ENCODE measurements at regions not wholly inside any gene's neighbourhood (a gene's known extent, or its start where the extent isn't known, plus 50 kb on each side); places are given as distances from the start of the nearest gene placed in this dataset.

DNA sequence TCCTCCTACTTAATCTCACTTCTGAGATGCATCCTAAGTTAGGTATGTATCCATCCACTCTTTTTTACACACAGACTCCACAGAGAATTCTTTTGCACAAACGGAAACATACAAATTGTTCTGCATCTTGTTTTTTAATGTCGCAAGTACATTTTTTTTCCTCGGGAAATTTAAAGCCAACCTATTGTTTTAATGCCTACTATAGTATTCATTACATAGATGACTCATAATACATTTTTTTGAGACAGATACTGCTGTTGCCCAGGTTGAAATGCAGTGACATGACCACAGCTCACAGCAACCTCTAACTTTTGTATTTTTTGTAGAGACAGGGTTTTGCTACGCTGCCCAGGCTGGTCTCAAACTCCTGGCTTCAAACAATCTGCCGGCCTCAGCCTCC is 90.8 kb upstream of the TMEM45B start:
- H3K4me1 ChIP-seq (ENCODE audit: control insufficient read depth, insufficient read depth, low read length): peaks cover 6% of the 10 kb centered on the region
- no peaks in the 10 kb centered on the region for H3K27me3 ChIP-seq (ENCODE audit: control insufficient read depth, insufficient read depth, low read length)
- no peak overlapping the region for H3K9ac ChIP-seq (ENCODE audit: low read length)
- H3K36me3 ChIP-seq (ENCODE audit: control insufficient read depth, insufficient read depth, low read length): no peaks in the 10 kb centered on the region
- no peak overlapping the region for H3K4me3 ChIP-seq (ENCODE audit: low read length)
- no peaks in the 10 kb centered on the region for H3K9me3 ChIP-seq (ENCODE audit: control insufficient read depth, low read length)

DNA sequence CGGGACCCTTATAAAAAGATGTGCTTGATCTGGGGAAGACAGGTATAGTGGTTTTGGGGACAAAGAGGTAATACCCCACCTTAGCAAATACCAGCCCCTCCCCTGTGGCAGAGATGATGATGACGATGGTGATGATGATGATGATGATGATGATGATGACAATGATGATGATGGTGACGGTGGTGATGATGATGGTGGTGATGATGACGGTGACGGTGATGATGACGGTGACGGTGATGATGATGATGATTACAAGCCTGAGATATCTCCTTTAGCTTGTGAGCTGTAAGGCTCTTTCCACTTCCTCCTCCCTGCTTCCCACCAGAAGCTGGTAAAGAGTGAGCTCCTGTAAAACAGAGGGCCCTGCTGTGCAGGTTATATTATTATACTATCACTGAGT is 89.5 kb upstream of the TMEM45B start:
- H3K4me3 ChIP-seq (ENCODE audit: low read length): no peak overlapping the region
- peaks cover 6% of the 10 kb centered on the region for H3K4me1 ChIP-seq (ENCODE audit: control insufficient read depth, insufficient read depth, low read length)
- no peaks in the 10 kb centered on the region for H3K27me3 ChIP-seq (ENCODE audit: control insufficient read depth, insufficient read depth, low read length)
- H3K9me3 ChIP-seq (ENCODE audit: control insufficient read depth, low read length): no peaks in the 10 kb centered on the region
- no peak overlapping the region for H3K9ac ChIP-seq (ENCODE audit: low read length)
- no peaks in the 10 kb centered on the region for H3K36me3 ChIP-seq (ENCODE audit: control insufficient read depth, insufficient read depth, low read length)

DNA sequence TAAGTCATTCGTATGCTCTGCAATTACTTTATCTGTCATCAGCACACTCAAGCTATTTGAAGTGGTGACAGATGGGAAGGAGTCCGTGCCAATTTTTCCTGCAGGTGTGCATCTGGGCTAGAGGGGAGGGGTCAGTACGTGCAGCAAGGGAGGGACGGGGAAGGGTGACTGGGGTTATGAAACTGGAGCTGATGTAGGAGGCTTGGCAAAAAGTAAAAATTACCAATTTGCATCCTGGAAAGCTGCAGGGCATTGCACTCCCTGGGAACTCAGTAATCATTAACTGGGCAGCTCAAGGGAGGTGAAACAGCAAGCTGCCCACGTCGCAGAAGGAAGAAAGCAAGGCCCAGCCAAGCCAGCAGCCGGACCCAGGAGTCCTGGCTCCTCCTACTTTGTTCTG is 87.1 kb upstream of the TMEM45B start:
- Histone ChIP-seq H3K9me3 (ENCODE audit: control insufficient read depth, low read length) (no peaks in the 10 kb centered on the region), H3K9ac (ENCODE audit: low read length) (no peak overlapping the region), H3K36me3 (ENCODE audit: control insufficient read depth, insufficient read depth, low read length) (no peaks in the 10 kb centered on the region), H3K4me3 (ENCODE audit: low read length) (no peak overlapping the region), H3K27me3 (ENCODE audit: control insufficient read depth, insufficient read depth, low read length) (no peaks in the 10 kb centered on the region), H3K4me1 (ENCODE audit: control insufficient read depth, insufficient read depth, low read length) (peaks cover 6% of the 10 kb centered on the region)

DNA sequence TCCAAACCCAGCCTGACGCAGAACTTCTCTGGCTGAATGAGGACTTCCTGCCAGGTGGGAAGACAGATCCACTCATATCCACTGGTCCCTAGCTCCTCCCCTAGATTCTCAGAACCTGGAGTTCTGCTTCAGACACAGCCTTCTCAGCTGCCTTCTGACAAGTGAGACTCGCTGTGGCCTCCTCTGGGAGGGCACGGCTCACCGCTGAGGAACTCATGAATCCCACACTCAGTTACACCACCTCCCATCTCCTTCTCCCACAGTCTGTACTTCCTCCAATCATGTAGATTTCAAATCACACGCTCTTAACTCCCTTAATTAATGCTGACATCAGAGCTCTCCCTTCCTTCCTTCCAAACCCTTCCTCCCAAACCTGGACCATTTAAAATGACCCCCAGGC is 86.4 kb upstream of the TMEM45B start:
- H3K9ac ChIP-seq (ENCODE audit: low read length): no peak overlapping the region
- H3K36me3 ChIP-seq (ENCODE audit: control insufficient read depth, insufficient read depth, low read length): no peaks in the 10 kb centered on the region
- peaks cover 6% of the 10 kb centered on the region for H3K4me1 ChIP-seq (ENCODE audit: control insufficient read depth, insufficient read depth, low read length)
- no peaks in the 10 kb centered on the region for H3K27me3 ChIP-seq (ENCODE audit: control insufficient read depth, insufficient read depth, low read length)
- H3K9me3 ChIP-seq (ENCODE audit: control insufficient read depth, low read length): no peaks in the 10 kb centered on the region
- H3K4me3 ChIP-seq (ENCODE audit: low read length): no peak overlapping the region

DNA sequence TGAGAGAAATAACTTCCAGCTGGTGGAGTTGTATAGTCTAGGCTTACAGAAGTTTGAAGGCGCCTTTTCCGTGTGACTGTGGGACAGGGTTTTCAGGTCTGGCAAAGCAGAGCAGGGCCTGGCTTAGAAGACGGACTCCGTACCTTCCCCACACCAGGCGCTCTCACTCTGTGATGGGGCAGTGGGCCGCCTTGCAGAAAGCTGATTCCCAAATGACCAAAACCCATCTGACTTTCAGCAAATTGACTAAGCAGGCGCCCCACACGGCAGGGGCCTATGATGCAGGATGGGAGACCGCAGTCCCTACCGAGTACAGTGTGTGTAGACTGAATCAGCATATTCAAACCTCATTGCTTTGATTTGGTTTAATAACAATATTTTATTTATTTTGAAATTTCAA is 85.8 kb upstream of the TMEM45B start:
- Histone ChIP-seq H3K4me1 (ENCODE audit: control insufficient read depth, insufficient read depth, low read length) (peaks cover 6% of the 10 kb centered on the region), H3K27me3 (ENCODE audit: control insufficient read depth, insufficient read depth, low read length) (no peaks in the 10 kb centered on the region), H3K36me3 (ENCODE audit: control insufficient read depth, insufficient read depth, low read length) (no peaks in the 10 kb centered on the region), H3K9ac (ENCODE audit: low read length) (no peak overlapping the region), H3K9me3 (ENCODE audit: control insufficient read depth, low read length) (no peaks in the 10 kb centered on the region), H3K4me3 (ENCODE audit: low read length) (no peak overlapping the region)

DNA sequence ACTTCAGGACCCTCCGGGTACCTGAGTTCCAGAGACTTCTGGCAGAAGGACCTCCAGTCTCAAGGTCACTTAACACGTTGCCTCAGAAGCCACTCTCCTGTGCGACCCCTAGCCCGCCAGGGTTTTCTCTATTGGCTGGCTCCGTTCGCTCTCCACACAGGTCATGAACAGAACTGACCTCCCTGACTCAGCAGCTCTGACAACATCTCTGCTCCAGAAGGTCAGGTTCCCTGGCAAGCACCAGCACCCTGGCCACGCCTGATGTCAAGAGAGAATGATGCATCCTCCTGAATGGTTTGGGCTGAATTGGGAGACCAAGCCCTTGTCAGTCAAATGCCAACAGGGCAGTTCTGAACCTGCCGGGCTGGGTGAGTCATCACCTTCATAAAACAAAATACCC is 84.3 kb upstream of the TMEM45B start:
- Histone ChIP-seq H3K9ac (ENCODE audit: low read length) (no peak overlapping the region), H3K9me3 (ENCODE audit: control insufficient read depth, low read length) (no peaks in the 10 kb centered on the region), H3K27me3 (ENCODE audit: control insufficient read depth, insufficient read depth, low read length) (no peaks in the 10 kb centered on the region), H3K4me3 (ENCODE audit: low read length) (no peak overlapping the region), H3K36me3 (ENCODE audit: control insufficient read depth, insufficient read depth, low read length) (no peaks in the 10 kb centered on the region), H3K4me1 (ENCODE audit: control insufficient read depth, insufficient read depth, low read length) (peaks cover 6% of the 10 kb centered on the region)

DNA sequence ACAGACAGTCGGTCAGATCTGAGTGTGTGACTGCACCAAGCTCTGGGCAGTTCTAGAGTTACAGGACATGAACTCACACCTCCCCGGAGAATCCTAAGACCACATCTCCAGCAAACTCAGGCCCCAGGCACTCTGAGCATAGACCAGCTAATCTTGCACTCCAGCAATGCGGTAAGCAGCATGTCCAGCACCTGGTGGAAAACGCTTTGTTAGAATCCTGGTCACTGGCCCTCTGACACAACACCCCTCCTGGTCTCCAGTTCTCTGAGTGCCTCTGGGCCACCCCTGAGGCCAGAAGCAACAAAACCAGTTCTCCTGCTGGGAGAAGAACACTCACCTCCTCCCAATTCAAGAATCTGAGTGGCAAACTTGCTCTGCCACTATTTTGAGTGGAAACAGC is 82.7 kb upstream of the TMEM45B start:
- H3K4me1 ChIP-seq (ENCODE audit: control insufficient read depth, insufficient read depth, low read length): peaks cover 6% of the 10 kb centered on the region
- H3K27me3 ChIP-seq (ENCODE audit: control insufficient read depth, insufficient read depth, low read length): no peaks in the 10 kb centered on the region
- H3K4me3 ChIP-seq (ENCODE audit: low read length): no peak overlapping the region
- no peak overlapping the region for H3K9ac ChIP-seq (ENCODE audit: low read length)
- no peaks in the 10 kb centered on the region for H3K36me3 ChIP-seq (ENCODE audit: control insufficient read depth, insufficient read depth, low read length)
- no peaks in the 10 kb centered on the region for H3K9me3 ChIP-seq (ENCODE audit: control insufficient read depth, low read length)

DNA sequence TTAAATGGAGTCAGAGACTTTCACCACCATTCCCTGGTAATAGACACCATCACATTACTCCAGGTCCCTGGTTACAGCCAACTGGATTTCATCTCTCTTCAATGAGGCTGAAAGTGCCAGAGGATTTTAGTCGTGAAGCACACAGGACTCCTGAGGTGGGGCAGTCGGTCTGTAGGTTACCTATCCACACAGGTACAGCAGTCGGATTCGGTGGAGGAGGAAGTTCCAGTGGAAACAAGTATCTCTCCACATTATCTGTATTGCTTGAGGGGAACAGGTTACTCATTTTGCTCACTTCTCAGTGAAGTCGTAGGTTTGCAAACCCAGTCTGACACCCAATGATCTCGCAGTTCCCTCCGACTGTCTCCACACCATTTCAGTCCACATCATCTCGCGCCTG is 82.3 kb upstream of the TMEM45B start:
- Histone ChIP-seq H3K9me3 (ENCODE audit: control insufficient read depth, low read length) (no peaks in the 10 kb centered on the region), H3K27me3 (ENCODE audit: control insufficient read depth, insufficient read depth, low read length) (no peaks in the 10 kb centered on the region)

DNA sequence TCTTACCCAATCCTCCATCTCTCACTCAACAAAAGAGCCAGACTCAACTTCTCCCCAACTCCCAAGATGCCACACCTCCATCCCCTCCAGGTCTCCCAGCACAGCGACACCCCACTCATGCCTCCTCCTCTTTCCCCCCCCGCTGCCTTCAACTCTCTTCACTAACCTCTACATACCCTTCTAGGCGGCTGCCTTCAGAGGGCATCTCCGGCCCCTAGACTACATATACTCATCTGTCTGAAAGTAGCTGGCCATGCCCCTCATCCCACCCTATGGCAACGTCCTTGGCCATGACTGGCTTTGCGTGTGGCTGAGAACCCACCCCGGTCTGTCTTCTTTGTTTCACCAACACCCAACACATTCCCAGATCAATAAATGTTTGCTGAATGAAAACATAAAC is 81.7 kb upstream of the TMEM45B start:
- Histone ChIP-seq H3K9ac (ENCODE audit: low read length) (no peak overlapping the region), H3K36me3 (ENCODE audit: control insufficient read depth, insufficient read depth, low read length) (no peaks in the 10 kb centered on the region), H3K27me3 (ENCODE audit: control insufficient read depth, insufficient read depth, low read length) (peaks cover 5% of the 10 kb centered on the region), H3K9me3 (ENCODE audit: control insufficient read depth, low read length) (no peaks in the 10 kb centered on the region), H3K4me3 (ENCODE audit: low read length) (no peak overlapping the region), H3K4me1 (ENCODE audit: control insufficient read depth, insufficient read depth, low read length) (peaks cover under 1% of the 10 kb centered on the region)

More for the DNA sequence above, 82.3 kb upstream of the TMEM45B start:
- peaks cover 6% of the 10 kb centered on the region for H3K4me1 ChIP-seq (ENCODE audit: control insufficient read depth, insufficient read depth, low read length)
- H3K36me3 ChIP-seq (ENCODE audit: control insufficient read depth, insufficient read depth, low read length): no peaks in the 10 kb centered on the region
- no peak overlapping the region for H3K4me3 ChIP-seq (ENCODE audit: low read length)
- no peak overlapping the region for H3K9ac ChIP-seq (ENCODE audit: low read length)

DNA sequence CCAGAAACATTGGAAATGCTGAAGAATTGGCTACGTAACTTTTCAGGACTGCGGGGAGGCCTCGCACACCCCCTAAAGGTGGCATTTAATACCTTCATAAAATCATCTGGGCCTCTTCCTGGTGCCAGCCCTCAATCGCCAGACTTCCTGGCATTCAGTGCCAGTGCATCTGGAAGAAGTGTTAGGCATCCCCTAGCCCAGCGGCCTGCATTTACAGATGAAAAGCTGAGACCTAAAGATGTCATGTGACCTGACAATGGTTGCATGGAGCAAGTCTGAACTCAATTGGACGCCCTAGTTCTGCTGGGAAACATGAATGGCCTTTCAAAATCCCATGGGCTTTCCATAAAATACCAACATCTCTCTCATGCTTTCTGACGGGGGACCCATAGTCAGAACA is 81.0 kb upstream of the TMEM45B start:
- Histone ChIP-seq H3K4me3 (ENCODE audit: low read length) (no peak overlapping the region), H3K36me3 (ENCODE audit: control insufficient read depth, insufficient read depth, low read length) (no peaks in the 10 kb centered on the region), H3K9ac (ENCODE audit: low read length) (no peak overlapping the region), H3K27me3 (ENCODE audit: control insufficient read depth, insufficient read depth, low read length) (peaks cover 9% of the 10 kb centered on the region), H3K4me1 (ENCODE audit: control insufficient read depth, insufficient read depth, low read length) (no peaks in the 10 kb centered on the region), H3K9me3 (ENCODE audit: control insufficient read depth, low read length) (no peaks in the 10 kb centered on the region)

DNA sequence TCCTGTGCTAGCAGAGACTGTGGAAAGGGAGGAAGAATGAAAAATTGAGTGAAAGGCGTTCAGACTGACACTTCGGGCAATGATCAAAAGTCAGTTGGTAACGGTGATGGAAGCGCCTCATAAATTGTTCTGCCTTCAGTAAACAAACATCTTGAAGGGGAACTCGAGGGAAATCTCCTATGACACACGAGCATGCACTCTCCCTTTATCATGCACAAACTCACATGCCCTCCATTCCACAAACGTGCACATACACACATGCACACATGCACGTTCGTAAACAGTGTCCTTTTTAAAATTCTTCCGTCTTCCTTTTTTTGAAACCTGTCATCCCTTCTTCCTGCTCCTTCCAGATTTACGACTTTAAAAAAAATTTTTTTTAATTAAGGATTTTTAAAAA is 77.8 kb upstream of the TMEM45B start:
- H3K4me1 ChIP-seq (ENCODE audit: control insufficient read depth, insufficient read depth, low read length): no peaks in the 10 kb centered on the region
- no peak overlapping the region for H3K9ac ChIP-seq (ENCODE audit: low read length)
- H3K9me3 ChIP-seq (ENCODE audit: control insufficient read depth, low read length): no peaks in the 10 kb centered on the region
- no peak overlapping the region for H3K4me3 ChIP-seq (ENCODE audit: low read length)
- H3K27me3 ChIP-seq (ENCODE audit: control insufficient read depth, insufficient read depth, low read length): peaks cover 9% of the 10 kb centered on the region
- H3K36me3 ChIP-seq (ENCODE audit: control insufficient read depth, insufficient read depth, low read length): no peaks in the 10 kb centered on the region

DNA sequence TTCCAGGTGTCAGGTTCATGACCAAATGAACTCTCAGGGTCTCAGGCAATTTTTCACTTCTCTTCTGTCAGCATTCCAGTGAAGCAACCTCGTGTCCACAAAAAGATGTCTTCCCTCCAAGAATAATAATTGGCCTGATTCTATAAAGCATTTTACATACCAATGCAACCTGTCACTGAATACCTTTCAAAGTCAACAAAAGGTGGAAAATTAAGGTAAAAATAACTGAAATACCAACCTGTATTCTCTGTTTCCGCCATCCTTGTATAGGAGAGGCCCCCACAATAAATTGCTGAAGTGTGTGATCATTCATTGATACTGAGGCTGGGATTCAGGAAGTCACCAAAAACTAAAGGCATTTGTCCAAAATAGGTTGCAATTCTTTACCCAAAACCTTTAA is 77.4 kb upstream of the TMEM45B start:
- Histone ChIP-seq H3K4me3 (ENCODE audit: low read length) (no peak overlapping the region), H3K9ac (ENCODE audit: low read length) (no peak overlapping the region), H3K36me3 (ENCODE audit: control insufficient read depth, insufficient read depth, low read length) (no peaks in the 10 kb centered on the region), H3K9me3 (ENCODE audit: control insufficient read depth, low read length) (no peaks in the 10 kb centered on the region), H3K4me1 (ENCODE audit: control insufficient read depth, insufficient read depth, low read length) (no peaks in the 10 kb centered on the region), H3K27me3 (ENCODE audit: control insufficient read depth, insufficient read depth, low read length) (peaks cover 9% of the 10 kb centered on the region)

DNA sequence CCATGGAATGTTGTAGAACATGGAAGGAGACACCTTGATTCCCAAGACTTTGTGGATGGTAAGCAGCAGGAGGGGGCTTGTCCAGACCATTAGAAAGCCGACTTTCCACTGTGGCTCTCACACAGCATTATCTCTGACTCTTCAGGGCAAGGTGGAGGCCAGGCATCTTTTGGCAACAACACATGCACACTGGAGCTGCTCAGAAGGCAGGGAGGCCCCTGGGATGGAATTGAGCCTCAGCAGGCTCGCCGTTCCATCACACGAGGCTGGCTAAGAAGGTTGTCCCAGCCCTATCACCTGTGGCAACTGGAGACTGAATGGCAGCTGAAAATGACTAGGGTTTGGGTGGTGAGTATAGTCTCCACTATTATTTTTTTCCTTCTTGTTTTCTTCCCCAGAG is 76.3 kb upstream of the TMEM45B start:
- Histone ChIP-seq H3K27me3 (ENCODE audit: control insufficient read depth, insufficient read depth, low read length) (peaks cover 9% of the 10 kb centered on the region), H3K9ac (ENCODE audit: low read length) (no peak overlapping the region), H3K36me3 (ENCODE audit: control insufficient read depth, insufficient read depth, low read length) (no peaks in the 10 kb centered on the region), H3K4me3 (ENCODE audit: low read length) (no peak overlapping the region), H3K4me1 (ENCODE audit: control insufficient read depth, insufficient read depth, low read length) (no peaks in the 10 kb centered on the region), H3K9me3 (ENCODE audit: control insufficient read depth, low read length) (no peaks in the 10 kb centered on the region)

All from mucosa of stomach (tissue), 1 donor.